Endodermal cell (in vitro differentiated cells): ENCODE measurements at regions not wholly inside any gene's neighbourhood (a gene's known extent, or its start where the extent isn't known, plus 50 kb on each side); places are given as distances from the start of the nearest gene placed in this dataset.

Source experiments
- DNase-seq: peaks from one replicate; pipeline ENCODE4 v3.0.0-alpha.2; 2017
- H3K27ac ChIP-seq: 2 replicates; pipeline ENCODE4 v1.5.1; 2013; ENCODE audit warnings: mild to moderate bottlenecking, low read depth, low read length, moderate library complexity
- H3K27me3 ChIP-seq: 2 replicates; pipeline ENCODE4 v1.6.1; 2013; ENCODE audit warnings: mild to moderate bottlenecking, low read length, moderate library complexity; ENCODE audit not compliant: insufficient read depth, control insufficient read depth, poor library complexity, severe bottlenecking
- H3K36me3 ChIP-seq: 2 replicates; pipeline ENCODE4 v1.7.0; 2013; ENCODE audit warnings: mild to moderate bottlenecking, low read length, moderate library complexity; ENCODE audit not compliant: control insufficient read depth, insufficient read depth
- H3K4me1 ChIP-seq: one replicate; pipeline ENCODE4 v1.7.0; 2013; ENCODE audit warnings: low read length; ENCODE audit not compliant: control insufficient read depth, insufficient read depth
- H3K4me3 ChIP-seq: 2 replicates; pipeline ENCODE4 v1.5.1; 2013; ENCODE audit warnings: mild to moderate bottlenecking, low read length, moderate library complexity
- H3K9ac ChIP-seq: 2 replicates; pipeline ENCODE4 v1.6.1; 2013; ENCODE audit warnings: mild to moderate bottlenecking, low read length, moderate library complexity; ENCODE audit not compliant: poor library complexity, severe bottlenecking; ENCODE audit errors: extremely low read depth
- H3K9me3 ChIP-seq: 2 replicates; pipeline ENCODE4 v1.6.1; 2013; ENCODE audit warnings: mild to moderate bottlenecking, low read length, moderate library complexity; ENCODE audit not compliant: control insufficient read depth
- H3K27ac Mint-ChIP-seq: 2 replicates; pipeline ENCODE4 v1.8.0; 2020; ENCODE audit warnings: mixed read lengths
- H3K27me3 Mint-ChIP-seq: 2 replicates; pipeline ENCODE4 v1.8.0; 2021; ENCODE audit warnings: mild to moderate bottlenecking, mixed read lengths; ENCODE audit not compliant: insufficient read depth
- H3K36me3 Mint-ChIP-seq: 2 replicates; pipeline ENCODE4 v1.8.0; 2020; ENCODE audit warnings: low read depth, mixed read lengths
- H3K4me1 Mint-ChIP-seq: 2 replicates; pipeline ENCODE4 v1.8.0; 2020; ENCODE audit warnings: mixed read lengths
- H3K4me3 Mint-ChIP-seq: 2 replicates; pipeline ENCODE4 v1.8.0; 2020; ENCODE audit warnings: mild to moderate bottlenecking, moderate library complexity, mixed read lengths
- H3K9me3 Mint-ChIP-seq: 2 replicates; pipeline ENCODE4 v1.8.0; 2020; ENCODE audit warnings: mild to moderate bottlenecking, mixed read lengths
- CTCF ChIP-seq: fragments of 200-600 bp; sonication (generic); conservative IDR thresholded peaks from 2 replicates; pipeline ENCODE4 v1.5.0; 2021; ENCODE audit warnings: antibody characterized with exemption, mild to moderate bottlenecking
- WGBS, 2 experiments: methylation state at CpG; one replicate each; pipeline versions ENCODE4 v1.1.5 to v1.1.7; 2013; ENCODE audit warnings: missing lambda C conversion rate in 2 of 2, mixed read lengths in 1 of 2; ENCODE audit not compliant: insufficient coverage in 1 of 2, insufficient read length in 1 of 2; 5-methylcytosine and 5-hydroxymethylcytosine counted together

GRCh38 chr3:177307826-177308225 lies 110.5 kb upstream of the TBL1XR1 start:
- Histone ChIP-seq H3K9ac (no peak overlapping the region), H3K36me3 (no peaks in the 10 kb centered on the region), H3K4me1 (no peaks in the 10 kb centered on the region), H3K27ac (no peak overlapping the region), H3K9me3 (peaks cover 19% of the 10 kb centered on the region), H3K27me3 (no peaks in the 10 kb centered on the region), H3K4me3 (no peak overlapping the region)
- DNase-seq: no peak
- WGBS, 2 experiments: 80 to 95% methylated on average over 1 to 4 of the region's 5 CpGs
- peaks cover 6% of the 10 kb centered on the region for H3K36me3 Mint-ChIP-seq
- H3K9me3 Mint-ChIP-seq: peaks cover 22% of the 10 kb centered on the region
- no peak overlapping the region for H3K27ac Mint-ChIP-seq
- no peaks in the 10 kb centered on the region for H3K27me3 Mint-ChIP-seq
- H3K4me3 Mint-ChIP-seq: no peak overlapping the region
- no peak for TF ChIP-seq CTCF
- no peaks in the 10 kb centered on the region for H3K4me1 Mint-ChIP-seq

- Mint-ChIP-seq H3K9me3 (peaks cover 22% of the 10 kb centered on the region), H3K27ac (no peak overlapping the region)
Measured at GRCh38 chr3:177308286-177308685, 111.0 kb upstream of the TBL1XR1 start.

GRCh38 chr3:177308911-177309310 lies 111.6 kb upstream of the TBL1XR1 start:
- DNase-seq: no peak
- no peak for TF ChIP-seq CTCF
- Histone ChIP-seq H3K27ac (no peak overlapping the region), H3K9me3 (peaks cover 19% of the 10 kb centered on the region), H3K36me3 (no peaks in the 10 kb centered on the region), H3K27me3 (no peaks in the 10 kb centered on the region), H3K9ac (no peak overlapping the region), H3K4me3 (no peak overlapping the region), H3K4me1 (no peaks in the 10 kb centered on the region)
- 61 to 100% methylated on average over 1 to 3 of the region's 3 CpGs for WGBS, 2 experiments
- Mint-ChIP-seq H3K27ac (no peak overlapping the region), H3K9me3 (peaks cover 22% of the 10 kb centered on the region), H3K27me3 (no peaks in the 10 kb centered on the region), H3K4me3 (no peak overlapping the region), H3K36me3 (peaks cover 6% of the 10 kb centered on the region), H3K4me1 (no peaks in the 10 kb centered on the region)

More at GRCh38 chr3:177308286-177308685, 111.0 kb upstream of the TBL1XR1 start:
- Histone ChIP-seq H3K27me3 (no peaks in the 10 kb centered on the region), H3K9ac (no peak overlapping the region), H3K36me3 (no peaks in the 10 kb centered on the region), H3K27ac (no peak overlapping the region), H3K9me3 (peaks cover 19% of the 10 kb centered on the region), H3K4me3 (no peak overlapping the region), H3K4me1 (no peaks in the 10 kb centered on the region)
- WGBS, 2 experiments: 89 to 97% methylated on average over 3 to 5 of the region's 5 CpGs
- no peaks in the 10 kb centered on the region for H3K4me1 Mint-ChIP-seq
- H3K36me3 Mint-ChIP-seq: peaks cover 6% of the 10 kb centered on the region
- TF ChIP-seq CTCF: no peak
- H3K4me3 Mint-ChIP-seq: no peak overlapping the region
- DNase-seq: no peak
- H3K27me3 Mint-ChIP-seq: no peaks in the 10 kb centered on the region
